ENCODE measurements at regions not wholly inside any gene's neighbourhood (a gene's known extent, or its start where the extent isn't known, plus 50 kb on each side); places are given as distances from the start of the nearest gene placed in this dataset.

- no peak for DNase-seq
These were observed 243.7 kb downstream of the NPHP4 start for GRCh38 chr1:5748286-5749225.

- DNase-seq: no peak
These were observed 244.6 kb downstream of the NPHP4 start for GRCh38 chr1:5747426-5748285.

GRCh38 chr1:5746611-5747425 lies 245.4 kb downstream of the NPHP4 start:
- peak in 1 of 2 experiments; percentile 45 for DNase-seq

DNA sequence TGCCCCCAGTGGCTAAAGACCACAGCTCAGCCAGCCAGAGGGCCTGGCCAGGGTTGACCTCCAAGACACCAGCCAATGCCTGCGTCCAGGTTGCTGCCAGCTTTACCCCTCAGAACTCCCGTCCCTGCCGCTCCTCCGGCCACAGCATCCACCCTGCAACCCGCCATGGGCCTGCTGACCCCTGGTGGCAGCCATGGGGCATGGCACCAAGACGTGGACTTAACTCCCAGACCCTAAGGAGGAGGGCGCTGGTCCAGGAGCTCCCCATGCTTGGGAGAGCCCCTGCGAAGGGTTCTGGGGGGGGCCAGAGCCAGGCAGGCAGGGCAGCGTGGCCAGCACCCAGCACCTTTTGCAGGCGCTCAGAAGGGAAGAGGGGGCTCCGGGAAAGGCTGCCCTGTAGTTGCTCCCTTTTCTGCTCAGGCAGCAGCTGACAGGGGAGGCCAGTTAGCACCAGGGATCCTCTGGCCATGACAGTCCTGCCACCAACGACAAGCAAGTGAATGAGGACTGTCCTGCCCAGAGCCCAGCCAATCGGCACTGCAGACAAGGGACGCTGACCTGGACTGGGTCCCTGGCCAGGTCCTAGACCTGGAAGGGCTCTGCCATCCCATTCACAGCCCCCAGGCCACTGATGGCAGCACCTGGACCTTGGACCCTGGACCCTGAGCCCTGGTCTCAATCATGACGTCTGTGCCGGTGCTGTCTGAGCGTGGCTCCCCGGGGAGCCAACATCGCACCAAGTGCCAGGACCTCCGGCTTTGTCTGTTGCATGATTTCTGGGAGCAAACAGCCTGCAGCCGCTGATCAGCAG lies 246.2 kb downstream of the NPHP4 start:
- DNase-seq: peak; percentile 64 to 79

DNA sequence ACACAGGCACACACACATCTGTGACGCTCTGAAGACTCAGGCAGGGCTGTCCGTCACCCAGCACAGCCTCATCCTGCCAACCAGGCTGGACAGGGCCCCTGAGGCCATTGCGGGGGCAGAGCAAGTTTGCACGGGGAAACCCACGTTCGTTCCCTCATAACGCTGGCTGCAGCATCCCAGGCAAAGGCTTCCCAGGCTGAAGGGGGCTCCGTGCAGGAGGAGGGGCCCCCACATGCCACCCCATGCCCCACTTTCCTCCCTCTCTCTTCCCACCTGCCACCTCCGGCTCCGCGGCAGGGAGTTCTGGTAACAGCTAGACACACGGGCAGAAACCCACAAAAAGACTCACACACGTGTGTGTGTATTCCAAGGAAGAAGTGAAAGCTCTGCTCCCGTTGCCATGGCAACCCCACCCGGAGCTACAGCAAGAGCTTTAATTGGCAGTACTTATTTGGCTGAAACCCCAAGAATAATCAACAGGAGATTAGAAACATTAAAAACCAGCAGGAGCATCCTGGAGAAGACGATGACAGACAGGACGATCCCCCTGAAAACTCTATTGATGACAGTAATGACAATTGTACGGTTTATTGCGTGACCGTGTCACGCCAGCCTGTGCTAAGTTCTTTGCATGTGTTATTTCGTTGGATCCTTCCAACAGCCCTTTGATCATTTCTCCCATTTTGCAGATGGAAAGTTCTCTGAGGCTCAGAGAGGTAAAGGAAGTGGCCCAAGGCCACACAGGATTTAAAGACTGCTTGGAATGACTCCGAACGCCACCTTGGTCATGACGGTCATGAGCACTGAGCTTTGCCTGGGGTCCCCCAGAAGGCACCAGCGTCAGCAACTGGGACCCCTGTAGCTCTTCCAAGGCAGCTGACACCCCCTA lies 247.1 kb downstream of the NPHP4 start:
- peak in 1 of 2 experiments; percentile 10 for DNase-seq

DNA sequence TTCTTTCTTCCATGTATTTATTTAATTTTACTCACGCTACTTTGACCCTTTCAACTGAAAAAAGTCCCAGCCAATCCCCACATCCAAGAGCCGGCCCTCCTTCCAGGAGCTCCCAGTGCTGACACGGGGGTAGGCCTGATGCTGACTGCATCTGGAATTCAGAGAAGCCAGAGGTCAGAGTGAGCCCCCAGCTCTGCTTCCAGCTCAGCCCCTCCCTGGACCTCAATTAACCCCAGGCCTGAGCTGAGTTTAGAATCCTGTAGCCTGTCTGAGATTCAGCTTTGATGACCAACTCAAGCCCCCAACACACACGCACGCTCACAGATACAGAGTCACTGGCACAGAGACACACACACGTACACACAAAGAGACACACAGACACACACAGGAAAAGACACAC lies 247.9 kb downstream of the NPHP4 start:
- DNase-seq: no peak

DNA sequence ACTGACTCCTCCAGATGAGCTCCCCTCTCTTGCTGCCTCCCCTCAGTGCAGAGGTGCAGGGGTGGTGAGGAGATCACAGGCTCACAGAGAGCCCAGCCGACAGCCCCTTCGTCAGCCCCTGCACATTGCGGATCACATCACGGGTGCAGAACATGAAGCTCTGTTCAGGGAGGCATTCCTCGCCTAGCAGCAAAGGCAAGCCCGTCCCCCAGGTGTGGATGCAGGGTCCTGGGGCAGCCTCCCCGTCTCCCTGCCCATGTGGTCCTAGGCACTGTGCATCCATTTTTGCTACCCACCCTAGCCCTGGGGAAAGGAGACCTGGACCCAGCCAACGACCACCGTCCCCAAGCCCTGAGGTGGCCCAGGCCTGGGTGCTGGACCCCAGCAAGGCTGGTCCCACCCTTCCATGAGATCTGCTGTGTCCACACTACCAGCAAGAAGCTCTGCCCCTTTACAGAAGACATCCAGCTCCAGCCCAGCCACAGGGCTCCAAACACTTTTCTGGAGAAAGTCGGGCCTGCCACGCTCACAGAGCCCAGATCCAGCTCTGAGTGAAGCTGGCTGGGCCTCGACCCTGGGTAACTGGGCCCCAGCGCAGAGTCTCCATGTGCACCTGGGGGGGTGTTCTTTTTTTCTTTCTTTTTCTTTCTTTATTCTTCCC lies 248.7 kb downstream of the NPHP4 start:
- no peak for DNase-seq

- no peak for DNase-seq
These were observed 249.4 kb downstream of the NPHP4 start for GRCh38 chr1:5742801-5743200.

DNA sequence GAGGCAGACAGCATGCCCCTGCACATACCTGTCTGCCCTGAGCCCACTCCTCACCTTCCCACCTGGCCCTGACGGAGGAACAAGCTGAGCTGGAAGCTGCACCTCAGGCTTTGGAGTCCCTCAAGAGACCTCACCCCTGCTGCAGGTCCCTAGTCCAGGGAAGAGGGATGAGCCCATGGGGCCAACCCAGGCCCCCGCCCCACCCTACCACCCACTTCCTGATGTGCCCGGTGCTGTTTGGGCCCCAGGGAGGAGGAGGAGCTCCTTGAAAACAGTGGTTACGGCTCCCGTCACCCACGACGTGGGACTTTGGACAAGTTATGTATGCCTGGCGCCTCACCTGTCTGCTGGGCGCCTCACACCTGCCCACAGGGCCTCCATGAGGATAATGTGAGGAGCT lies 250.2 kb downstream of the NPHP4 start:
- no peak for DNase-seq

GRCh38 chr1:5740865-5741860 lies 251.1 kb downstream of the NPHP4 start:
- no peak for DNase-seq

DNA sequence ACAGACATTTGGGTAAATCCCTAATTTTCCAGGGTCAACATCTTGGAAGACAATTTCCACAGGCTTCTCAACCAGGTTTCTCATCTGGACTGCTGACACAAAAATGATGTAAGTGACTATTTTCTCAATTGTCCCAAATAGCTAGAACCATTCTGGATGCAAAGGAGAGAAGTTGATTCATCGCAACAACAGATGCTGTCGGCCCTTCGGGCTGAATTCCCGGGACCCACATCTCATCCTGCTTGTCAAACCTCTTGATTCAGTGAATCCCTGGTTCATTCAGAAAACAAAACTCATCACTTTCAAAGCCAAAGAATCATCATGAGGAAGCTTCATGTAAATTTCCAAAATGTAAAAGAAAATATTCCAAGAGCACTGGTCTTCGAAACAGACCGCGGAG lies 251.8 kb downstream of the NPHP4 start:
- DNase-seq: no peak

GRCh38 chr1:5739561-5740078 lies 252.6 kb downstream of the NPHP4 start:
- DNase-seq: no peak

- no peak for DNase-seq
These were observed 253.2 kb downstream of the NPHP4 start for GRCh38 chr1:5738911-5739462.

- DNase-seq: no peak
These were observed 255.1 kb downstream of the NPHP4 start for GRCh38 chr1:5737081-5737480.

DNA sequence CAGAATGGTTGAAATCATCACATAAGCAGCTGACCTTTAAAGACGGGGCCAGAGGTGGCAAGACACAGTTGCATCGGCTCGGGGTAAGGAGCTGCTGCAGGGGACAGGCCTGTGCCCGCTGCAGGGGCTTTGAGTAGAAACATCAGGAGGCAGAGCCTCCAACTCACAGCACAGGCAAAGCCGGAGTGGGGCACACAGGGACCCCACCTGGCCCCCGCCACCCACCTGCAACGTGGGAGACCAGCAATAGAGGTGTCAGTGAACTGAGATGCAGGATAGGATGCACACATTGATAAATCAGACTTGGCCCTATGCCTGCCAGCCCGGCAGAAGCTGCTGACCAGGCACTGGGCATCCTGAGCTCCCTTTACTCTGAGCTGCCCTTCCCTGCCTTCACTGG lies 257.2 kb downstream of the NPHP4 start:
- no peak for DNase-seq

DNA sequence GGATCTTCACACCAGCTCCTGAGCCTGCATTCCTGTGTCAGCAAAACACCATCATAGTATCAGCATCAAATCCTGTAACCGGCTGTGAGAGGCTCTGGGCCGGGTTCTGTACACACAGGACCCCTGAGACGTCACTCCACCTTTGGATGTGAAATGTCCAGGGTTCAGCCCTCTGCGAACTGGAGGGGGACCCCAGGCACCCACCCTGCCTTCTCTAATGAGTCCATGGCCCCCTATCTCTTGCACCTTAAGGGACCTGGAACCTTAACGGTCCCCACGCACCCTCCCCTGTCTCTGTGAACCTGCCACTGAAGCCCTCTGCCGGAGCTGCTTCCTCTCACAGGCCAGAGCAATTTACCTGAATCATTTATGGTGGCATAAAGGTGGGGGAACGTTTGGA lies 257.8 kb downstream of the NPHP4 start:
- no peak for DNase-seq

DNA sequence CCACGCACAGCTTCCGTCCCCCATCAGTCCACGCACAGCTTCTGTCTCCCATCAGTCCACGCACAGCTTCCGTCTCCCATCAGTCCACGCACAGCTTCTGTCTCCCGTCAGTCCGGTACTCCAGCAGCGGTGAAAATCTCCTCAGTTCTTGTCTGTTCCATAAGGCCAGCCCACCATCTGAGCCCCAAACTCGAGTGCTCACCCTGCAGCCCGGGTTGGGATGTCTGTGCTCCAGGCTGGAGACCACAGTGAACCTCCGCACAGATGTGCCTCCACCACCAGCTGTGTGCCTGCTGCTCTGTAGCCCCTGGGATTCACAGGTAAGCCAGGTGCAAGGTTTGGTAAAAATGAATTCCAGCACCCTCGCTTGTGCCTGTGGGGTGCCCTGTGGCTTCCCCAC lies 258.6 kb downstream of the NPHP4 start:
- DNase-seq: no peak

- no peak for DNase-seq
These were observed 261.2 kb downstream of the NPHP4 start for GRCh38 chr1:5731110-5731423.

Measured in NCI-H526 (cell line).